DMS79 (cell line): ENCODE measurements at regions not wholly inside any gene's neighbourhood (a gene's known extent, or its start where the extent isn't known, plus 50 kb on each side); places are given as distances from the start of the nearest gene placed in this dataset.
A peak's percentile ranks its signal among the peaks of the same experiment; 100 is the strongest.

Source experiments
- DNase-seq: peaks from one replicate; lab custom pipeline; 2025; lab: John Stamatoyannopoulos, UW

DNA sequence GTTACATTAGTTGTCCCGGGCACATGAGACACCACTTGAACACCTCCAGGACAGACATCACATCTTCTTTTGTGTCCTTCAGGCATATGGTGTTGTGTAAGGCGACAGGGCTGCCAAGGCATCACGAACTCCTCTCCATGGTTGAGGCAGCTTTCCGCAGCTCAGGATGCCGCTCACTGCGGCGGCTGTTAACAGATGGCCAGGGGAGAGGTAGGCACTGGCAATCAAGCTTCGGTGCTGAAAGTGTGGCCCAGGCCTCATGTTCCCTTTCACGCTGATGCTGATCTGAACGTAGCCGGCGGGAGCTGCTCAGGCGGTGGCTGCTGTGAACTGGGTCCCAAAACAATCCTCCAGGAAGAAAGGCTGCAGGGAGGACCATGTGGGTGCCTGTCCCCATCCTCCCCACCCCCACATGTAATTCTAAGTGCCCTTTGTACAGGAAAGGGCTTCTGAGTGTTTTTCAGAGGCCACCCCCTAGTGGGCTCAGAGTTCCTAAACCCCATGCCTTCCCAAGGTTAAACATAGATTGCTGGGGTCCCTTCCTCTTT, 287.1 kb upstream of the AJAP1 start:
- DNase-seq: no peak

DNA sequence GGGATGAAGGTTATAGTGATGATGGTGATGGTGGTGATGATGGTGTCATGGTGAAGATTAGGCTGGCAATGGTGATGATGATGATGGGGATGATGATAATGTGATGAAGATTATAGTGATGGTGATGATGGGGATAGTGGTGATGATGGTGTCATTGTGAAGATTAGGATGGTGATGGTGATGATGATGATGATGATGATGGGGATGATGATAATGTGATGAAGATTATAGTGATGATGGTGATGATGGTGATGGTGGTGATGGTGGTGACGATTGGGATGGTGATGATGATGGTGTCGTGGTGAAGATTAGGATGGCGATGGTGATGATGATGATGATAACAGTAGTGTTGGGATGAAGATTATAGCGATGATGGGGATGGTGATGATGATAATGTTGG, 285.1 kb upstream of the AJAP1 start:
- DNase-seq: no peak

DNA sequence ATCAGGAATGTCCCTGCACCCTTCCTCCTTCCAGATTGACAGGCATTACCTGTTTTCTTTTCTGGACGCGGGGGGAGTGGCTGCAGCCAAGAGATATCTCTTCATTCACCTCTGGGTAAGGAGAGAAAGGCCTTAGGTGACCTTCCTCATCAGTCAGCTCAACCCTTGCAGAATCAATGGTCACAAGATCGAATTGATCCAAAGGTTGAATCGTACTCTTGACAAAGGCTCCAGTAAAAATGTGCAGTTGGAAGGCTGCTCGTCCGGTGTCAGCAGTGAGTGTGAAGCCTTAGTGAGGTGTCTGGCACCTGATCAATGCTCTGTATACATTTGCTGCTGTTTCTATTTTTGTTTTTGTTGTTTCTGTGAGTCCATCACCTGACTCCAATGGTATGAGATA, 282.6 kb upstream of the AJAP1 start:
- no peak for DNase-seq

DNA sequence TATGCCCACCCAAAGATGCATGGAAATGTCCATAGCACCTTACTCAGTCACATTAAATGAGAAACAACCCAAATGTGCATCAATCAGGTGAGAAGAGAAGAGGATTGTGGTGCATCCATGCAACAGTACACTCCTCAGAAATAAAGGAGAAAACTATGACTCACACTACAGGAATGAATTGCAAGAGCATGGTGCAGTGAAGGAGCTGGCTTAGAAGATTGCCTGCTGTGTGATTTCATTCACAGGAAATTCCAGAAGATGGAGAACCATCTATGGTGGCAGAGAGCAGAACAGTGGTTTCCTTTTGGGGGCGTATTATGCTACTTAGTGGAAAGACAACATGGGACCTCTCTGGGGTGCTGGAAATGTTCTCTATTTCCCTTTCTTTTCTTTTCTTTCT, 278.6 kb upstream of the AJAP1 start:
- DNase-seq: no peak

DNA sequence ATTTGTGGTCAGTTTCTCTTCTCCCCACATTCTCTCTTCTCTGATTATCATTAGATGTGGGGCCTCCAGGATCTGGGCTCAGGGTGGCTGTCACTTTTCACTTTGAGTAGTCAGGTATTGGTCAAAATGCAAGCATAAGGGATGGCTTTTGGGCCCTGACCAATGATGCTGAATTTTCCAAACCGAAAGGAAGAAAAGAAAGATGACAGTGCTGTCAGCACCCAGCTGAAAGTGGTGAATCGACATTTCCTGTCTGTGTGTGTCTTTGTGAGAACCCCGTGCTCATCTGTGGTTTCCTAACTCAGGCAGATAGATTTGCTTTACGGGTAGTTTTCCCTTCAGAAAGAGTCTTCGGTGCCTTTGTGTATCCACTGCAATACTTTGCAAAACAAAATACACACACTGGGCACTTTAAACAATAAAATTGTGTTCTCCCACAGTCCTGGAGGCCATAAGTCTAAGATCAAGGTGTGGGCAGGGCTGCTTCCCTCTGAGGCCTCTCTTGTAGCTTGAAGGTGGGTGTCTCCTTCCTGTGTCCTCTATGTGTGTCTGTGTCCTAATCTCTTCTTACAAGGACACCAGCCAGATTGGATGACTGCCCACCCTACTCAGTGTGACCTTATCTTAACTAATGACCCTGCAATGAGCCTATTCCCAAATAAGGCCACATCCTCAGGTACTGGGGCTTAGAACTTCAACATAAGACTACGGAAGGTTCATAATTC, 274.8 kb upstream of the AJAP1 start:
- no peak for DNase-seq

DNA sequence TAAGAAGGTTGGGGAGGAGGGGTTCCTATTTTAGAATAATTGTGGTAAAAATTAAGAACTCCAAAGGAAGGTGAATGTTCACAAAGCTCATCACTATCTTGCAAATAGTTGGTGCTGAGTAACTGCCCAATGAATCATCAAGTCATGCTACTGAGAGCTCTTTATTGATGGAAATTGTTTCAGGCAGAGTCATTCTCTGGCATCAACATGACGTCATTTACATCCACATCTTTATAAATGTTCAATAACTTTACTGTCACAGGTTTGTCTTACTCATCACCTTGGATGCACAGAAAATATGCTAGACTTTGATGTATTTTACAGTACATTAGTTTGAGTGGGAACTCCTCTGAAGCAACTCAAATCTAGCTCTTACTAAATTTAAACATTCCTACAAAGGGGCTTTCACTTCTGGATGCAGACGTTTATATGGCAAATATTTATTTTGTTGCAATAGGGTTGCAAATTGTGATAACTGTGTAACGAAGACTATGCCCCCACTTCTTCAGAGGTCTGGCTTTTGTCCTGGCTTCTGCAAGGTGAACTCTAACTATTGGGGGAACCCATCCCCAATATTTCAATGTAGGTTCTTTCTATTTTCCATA, 273.7 kb upstream of the AJAP1 start:
- no peak for DNase-seq

DNA sequence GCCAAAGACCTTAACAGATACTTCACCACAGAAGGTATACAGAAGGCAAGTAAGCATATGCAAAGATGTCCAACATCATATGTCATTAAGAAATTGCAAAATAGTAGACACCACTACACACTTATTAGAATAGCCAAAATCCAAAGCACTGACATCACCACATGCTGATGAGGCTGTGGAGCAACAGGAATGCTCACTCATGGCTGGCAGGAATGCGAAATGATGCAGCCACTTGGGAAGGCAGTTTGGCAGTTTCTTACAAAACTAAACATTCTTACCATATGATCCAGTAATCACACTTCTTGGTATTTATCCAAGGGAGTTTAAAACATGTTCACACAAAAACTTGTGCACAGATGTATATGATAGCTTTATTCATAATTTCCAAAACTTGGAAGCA, 261.2 kb upstream of the AJAP1 start:
- no peak for DNase-seq

DNA sequence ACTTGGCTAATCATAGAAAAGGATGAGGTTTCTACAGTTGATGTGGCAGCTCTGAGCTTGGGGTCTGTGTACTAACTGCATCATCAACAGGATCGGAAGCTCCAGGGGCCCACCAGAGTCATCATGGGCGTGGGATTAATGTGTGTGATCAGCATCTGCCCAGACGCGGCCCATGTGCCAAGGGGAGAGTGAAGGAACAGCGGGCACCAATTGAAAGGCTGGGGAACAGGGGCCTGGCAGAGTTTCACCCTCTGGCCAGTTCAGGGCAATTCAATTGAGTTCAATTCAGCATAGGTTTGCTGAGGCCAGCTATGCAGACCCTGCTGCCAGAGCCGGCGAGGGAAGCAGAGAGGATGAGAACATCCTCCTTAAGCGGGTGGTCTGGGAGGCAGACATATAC, 260.0 kb upstream of the AJAP1 start:
- DNase-seq: no peak

DNA sequence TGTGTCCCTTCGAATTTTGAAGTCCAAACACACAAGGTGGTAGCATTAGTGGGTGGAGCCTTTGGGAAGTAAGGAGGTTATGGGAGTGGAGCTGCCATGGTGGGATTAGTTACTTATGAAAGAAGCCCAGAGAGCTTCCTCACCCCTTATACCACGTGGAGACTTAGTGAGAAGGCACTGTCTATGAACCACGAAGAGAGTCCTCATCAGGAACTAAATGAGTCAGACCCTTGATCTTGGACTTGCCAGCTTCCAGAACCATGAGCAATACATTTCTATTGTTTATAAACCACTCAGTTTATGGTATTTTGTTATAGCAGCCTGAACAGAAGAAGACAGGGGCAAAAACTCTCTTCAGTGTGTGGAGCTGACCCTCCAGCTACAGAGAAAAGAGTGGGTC, 259.3 kb upstream of the AJAP1 start:
- peak; percentile 44 for DNase-seq

DNA sequence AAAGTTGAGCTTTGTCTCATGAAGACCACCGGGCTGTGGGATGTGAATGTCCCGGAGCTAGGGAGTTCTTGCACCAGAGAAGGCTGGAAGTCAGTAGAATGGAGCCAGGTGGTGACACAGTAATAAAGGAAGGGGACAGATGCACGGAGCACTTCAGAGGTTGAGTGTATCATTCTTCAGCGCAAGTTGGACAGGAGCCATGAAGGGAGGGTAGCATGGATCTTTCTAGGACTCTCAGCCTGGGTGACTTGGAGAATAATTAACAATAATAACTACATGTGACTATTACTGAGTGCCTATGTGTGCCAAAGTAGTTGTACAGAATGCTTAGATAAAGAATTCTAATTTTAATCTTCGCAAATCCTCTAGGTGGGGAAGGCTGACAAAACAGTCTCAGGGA, 258.7 kb upstream of the AJAP1 start:
- peak; percentile 89 for DNase-seq

DNA sequence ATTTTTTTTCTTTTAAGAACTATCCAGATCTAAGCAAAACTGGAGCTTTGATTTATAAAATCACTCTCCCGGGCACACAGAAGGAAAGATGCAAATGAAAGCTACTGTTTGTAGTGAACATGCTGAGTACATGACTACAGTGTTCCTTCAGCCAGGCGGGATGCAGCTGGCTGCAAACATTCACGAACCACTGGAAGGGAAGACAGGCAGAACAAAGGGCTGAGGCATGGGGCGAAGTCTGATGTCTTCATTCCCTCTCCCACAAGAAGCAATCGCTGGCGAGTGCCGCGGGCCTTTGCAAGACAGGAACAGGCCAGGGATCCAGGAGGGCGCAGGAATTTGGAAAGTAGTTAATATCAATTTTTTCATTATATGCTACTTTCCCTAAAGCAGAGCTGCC, 257.9 kb upstream of the AJAP1 start:
- DNase-seq: peak; percentile 23

DNA sequence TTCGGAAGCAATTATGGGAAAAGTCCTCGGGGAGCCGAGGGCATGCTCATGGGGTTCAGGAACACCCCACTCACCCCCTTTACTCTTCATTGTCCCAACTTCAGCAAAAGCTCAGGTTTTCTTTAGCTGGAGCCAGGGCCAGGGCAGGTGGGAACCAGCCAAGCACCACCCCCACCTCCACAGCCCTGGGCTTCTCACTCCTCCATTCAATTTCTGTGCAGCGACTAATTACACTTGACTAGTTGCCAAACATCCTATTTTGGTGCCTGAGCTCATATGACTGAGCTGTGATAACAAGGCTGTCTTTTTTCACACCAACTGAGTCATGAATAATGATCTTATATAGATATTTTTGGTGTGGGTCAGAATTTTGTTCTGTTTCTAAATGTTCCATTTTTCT, 257.2 kb upstream of the AJAP1 start:
- peak; percentile 55 for DNase-seq

DNA sequence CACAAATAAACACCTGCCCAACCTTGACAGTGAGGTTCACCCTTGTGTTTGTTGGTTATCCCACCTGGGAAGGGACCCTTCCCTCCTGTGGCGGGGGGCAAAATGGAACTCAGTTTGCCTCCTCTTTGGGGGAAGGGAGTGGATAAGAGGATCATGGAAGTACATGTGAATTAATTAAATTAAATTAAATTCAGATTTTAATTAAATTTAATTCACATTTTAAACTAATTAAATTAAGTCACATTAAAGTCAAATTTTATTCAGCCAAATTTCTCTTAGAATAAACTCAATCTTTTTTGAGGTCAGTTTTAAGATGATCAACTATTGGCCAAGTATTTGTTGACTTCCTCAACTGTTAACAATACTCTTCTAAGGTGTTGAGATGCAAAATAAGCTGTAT, 252.4 kb upstream of the AJAP1 start:
- DNase-seq: no peak

DNA sequence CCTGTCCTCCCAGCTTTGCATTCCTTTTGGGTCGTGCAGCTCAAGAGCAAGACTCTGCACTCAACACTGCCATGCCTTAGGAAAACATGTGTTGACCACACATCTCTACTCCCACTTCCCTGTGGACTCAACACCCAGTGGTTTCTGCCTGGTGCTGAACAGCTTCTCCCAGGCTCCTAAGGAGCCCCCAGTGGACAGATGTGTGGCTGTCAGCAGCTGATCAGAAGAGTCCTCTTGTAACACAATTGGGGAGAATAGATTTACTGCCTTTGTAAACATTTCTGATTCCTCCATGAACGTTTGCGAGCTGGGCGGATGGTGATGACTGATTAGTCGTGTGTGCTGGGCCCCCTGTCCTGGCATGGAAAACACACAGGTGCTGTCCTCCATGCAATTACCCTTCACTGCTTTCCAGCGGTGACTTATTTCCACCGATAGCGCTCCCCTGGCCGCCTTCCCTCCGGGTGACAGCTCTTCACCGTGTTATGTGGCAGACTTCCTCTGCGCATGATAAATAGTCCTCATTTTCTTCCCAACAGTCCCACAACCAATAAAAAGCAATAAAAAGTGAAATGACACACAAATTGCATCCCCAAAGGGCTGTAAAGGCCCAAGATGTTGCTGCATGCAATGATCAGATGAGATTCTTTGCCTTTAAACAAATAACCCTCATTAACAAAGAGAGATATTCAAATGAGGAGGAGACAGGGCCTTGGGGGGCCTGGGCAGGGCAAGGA, 249.4 kb upstream of the AJAP1 start:
- no peak for DNase-seq

DNA sequence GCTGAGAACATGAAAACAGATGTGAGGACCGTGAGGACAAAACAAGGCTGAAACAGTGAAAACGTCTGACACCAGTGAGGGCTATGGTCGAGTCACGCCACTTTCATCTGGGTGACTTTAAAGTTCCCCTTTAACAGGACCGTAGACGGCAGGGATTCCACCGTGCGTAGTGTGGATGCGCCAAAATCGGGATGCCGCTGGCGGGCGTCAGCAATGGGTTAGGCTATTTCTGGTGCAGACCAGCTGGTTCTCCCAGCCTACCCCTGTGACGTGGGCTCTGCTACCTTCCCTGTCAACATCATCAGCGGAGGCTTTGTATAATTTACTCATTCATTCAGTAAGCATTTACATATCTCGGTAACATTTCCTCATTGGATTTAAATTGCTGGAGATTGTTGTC, 246.6 kb upstream of the AJAP1 start:
- DNase-seq: no peak

DNA sequence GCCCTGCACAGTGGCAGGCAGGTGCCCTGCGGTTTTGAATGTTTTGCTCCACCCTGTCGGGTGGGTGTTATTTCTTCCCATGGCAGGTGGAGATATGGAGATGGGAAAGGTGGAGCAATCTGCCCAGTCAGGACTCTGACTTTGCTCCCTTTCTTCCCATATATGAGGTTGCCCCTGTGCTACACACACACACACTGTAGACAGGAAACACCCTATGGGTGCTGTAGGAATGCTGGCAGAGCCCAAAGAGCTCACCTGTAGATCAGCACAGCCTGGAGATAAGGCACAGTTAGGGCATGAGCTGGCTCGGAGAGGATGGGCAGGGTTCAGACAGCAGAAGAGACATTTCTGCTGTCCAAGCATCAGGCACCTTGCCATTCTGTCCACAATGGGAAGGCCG, 246.0 kb upstream of the AJAP1 start:
- DNase-seq: no peak

DNA sequence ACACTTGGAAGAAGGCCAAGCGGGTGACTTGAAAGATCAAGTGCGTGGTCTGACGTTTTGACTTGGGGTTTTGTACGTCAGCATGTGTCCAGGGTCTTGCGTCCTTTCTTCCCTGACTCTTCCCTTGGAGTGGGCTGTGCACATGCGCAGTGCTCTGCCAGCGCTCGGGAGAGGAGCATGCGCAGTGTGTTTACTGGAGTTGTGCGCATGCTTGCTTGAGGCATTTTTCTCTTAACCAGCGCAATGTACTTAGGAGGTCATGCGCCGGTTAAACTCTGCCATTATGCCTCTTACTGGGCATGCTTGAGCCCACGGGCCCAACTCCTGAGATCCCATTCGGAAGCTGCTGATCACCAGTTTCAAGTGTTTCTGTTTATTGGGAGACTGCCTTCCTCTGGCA, 242.5 kb upstream of the AJAP1 start:
- no peak for DNase-seq

DNA sequence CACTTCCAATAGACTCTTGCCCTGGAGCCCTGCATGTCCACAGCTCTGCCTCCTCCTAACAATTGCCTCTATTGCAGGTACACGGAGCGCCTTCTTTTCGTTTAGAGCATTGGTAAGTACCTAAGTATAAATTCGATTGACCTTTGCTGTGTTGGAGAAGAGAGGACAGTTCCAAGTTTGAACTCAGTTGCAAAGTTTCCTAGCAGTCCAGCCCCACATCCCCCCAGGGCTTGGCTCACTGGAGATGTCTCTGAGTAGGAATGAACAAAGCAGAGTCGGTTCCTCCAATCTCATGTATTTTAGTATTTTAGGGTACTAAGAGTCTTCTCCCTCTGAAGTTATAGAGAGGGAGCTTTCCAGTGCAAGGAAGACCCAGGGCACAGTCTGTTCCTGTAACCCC, 238.9 kb upstream of the AJAP1 start:
- no peak for DNase-seq

DNA sequence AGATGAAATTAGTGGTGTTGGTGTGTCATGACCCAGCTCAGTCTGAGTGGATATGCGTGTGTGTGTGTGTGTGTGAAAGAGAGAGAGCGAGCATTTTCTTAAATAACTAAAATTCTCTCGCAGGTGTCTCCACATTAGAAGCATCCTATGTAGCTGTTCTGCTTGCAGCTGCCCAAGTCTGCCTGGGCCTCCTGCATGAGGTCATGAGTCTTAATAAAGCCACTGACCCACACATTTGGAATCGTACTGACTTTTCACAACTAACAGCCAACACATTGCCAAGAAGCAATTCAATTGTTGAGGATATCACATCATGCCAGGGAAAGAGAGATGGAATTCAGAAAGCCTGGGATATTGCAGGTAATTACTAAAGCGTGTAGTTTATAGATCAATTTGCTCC, 238.2 kb upstream of the AJAP1 start:
- DNase-seq: no peak

DNA sequence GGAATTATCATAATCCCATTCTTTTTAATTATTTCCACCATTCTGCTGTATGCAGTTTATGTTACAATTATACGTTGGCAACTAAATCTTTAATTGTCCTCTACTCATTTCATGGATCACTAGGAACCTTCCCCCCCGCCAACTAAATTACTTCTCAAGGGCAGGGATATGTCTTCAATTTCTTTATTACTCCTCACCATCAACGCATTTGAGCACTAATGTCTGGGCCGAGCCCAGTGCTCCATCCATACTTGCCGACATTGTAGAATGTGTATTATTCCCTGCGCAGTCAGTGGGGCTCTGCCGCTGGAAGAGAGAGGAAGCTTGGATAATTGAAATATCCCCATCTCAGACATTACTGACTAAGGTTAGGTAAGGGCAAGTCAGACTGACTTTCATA, 236.4 kb upstream of the AJAP1 start:
- no peak for DNase-seq

DNA sequence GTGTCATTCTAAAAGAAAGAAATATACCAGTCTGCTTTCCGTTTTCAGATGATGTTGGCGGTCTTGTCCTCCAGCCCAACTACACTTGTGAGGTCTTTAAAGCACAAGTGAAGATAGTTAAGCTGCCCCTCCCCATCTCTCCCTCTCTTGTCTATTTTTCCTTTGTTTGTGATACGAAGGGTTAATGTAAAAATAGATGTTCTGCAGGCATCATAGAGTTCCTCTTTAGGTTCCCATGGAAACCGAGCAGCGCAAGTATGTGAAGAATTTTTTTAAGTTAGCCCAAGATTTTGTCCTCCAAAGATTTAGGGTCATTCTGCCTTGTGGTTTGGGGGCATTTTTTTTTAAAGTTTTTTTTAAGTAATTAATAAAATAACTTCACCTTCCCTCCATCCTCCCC, 232.4 kb upstream of the AJAP1 start:
- DNase-seq: no peak

DNA sequence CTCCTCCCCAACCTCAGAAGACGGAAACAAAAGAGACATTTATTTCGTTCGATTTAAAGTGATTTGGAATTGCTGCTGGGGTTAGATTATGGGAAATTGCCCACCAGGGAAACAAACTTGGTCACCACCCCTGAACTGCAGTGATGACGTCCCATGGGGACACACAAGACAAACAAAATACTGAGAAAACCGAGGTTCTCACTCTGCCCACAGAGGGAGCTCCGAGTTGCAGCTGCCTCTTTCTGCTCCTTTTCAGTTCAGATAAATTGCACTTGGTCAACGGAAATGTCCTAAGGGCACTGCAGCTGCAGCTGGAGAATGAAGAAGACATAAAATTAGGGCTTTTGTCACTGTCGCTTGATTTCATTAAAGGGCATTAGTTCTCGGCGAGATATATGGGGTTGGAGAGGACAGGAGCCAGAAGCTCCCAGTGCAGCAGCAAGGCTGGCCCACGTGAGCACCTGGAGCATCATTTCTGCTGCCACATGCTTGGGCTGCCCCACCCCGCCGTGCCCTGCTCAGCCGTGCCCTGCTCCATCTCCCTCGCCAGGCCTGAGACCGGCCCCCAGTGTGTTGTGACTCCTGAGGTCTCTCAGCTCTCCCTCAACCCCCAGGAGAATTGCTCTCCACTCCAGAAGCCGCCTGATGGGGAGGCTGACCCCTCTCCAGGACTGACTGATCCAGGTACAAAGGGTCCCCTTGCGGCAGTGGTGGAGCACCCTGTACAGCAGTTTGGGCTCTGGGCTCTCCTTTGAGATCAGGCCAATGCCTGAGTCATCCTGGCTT, 231.7 kb upstream of the AJAP1 start:
- DNase-seq: no peak
